Gastroesophageal sphincter (tissue), 3 donors: ENCODE measurements at regions not wholly inside any gene's neighbourhood (a gene's known extent, or its start where the extent isn't known, plus 50 kb on each side); places are given as distances from the start of the nearest gene placed in this dataset.

Experiments
- CTCF ChIP-seq, 4 experiments: fragments of 200-600 bp in 2 of 4; fragments of 450-650 bp in 2 of 4; sonication (generic) in 1 of 4; IDR thresholded peaks; one replicate each; pipeline ENCODE4 v1.5.1; 2017 to 2019; ENCODE audit warnings: antibody characterized with exemption in 4 of 4, mild to moderate bottlenecking in 2 of 4, moderate library complexity in 2 of 4
- EP300 ChIP-seq: sonication (generic); formaldehyde crosslinking; IDR thresholded peaks from one replicate; pipeline ENCODE4 v1.6.1; 2017; ENCODE audit warnings: antibody characterized with exemption, mild to moderate bottlenecking
- POLR2A ChIP-seq, 2 donors: fragments of 450-650 bp; IDR thresholded peaks; one replicate each; pipeline ENCODE4 v1.6.1; 2017; ENCODE audit warnings: antibody characterized with exemption in 2 of 2, mild to moderate bottlenecking in 2 of 2, moderate library complexity in 1 of 2
- POLR2AphosphoS5 ChIP-seq: sonication (generic); formaldehyde crosslinking; IDR thresholded peaks from one replicate; pipeline ENCODE4 v1.6.1; 2017; ENCODE audit warnings: antibody characterized with exemption

GRCh38 chr2:221640686-221641085 lies 68.6 kb upstream of the EPHA4 start:
- no peak for TF ChIP-seq CTCF (IDR thresholded peaks at IDR 0.05)
- no peak for TF ChIP-seq EP300
- no peak for TF ChIP-seq POLR2AphosphoS5
- TF ChIP-seq POLR2A (IDR thresholded peaks at IDR 0.05): no peak
